GM10266 (cell line): ENCODE measurements at regions not wholly inside any gene's neighbourhood (a gene's known extent, or its start where the extent isn't known, plus 50 kb on each side); places are given as distances from the start of the nearest gene placed in this dataset.

ENCODE experiments used
- DNase-seq: peaks from one replicate; pipeline ENCODE4 v3.0.0; 2012; ENCODE audit errors: extremely low spot score
- TF ChIP-seq, protein P1 (sequence below): IDR thresholded peaks from 2 replicates; pipeline ENCODE4 v1.5.1; 2012; ENCODE audit warnings: mild to moderate bottlenecking, low read depth; ENCODE audit not compliant: control insufficient read depth, insufficient read depth; ENCODE audit errors: missing control alignments

- TF ChIP-seq, protein P1, sequence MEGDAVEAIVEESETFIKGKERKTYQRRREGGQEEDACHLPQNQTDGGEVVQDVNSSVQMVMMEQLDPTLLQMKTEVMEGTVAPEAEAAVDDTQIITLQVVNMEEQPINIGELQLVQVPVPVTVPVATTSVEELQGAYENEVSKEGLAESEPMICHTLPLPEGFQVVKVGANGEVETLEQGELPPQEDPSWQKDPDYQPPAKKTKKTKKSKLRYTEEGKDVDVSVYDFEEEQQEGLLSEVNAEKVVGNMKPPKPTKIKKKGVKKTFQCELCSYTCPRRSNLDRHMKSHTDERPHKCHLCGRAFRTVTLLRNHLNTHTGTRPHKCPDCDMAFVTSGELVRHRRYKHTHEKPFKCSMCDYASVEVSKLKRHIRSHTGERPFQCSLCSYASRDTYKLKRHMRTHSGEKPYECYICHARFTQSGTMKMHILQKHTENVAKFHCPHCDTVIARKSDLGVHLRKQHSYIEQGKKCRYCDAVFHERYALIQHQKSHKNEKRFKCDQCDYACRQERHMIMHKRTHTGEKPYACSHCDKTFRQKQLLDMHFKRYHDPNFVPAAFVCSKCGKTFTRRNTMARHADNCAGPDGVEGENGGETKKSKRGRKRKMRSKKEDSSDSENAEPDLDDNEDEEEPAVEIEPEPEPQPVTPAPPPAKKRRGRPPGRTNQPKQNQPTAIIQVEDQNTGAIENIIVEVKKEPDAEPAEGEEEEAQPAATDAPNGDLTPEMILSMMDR: no peak
- DNase-seq: no peak
Observed at GRCh38 chr3:187983484-187984124, 170.4 kb upstream of the LPP start.

- no peak for DNase-seq
- TF ChIP-seq, protein P1: no peak
Observed at GRCh38 chr3:187985647-187986046, 168.3 kb upstream of the LPP start.

- TF ChIP-seq, protein P1: no peak
- DNase-seq: no peak
Observed at GRCh38 chr3:187986514-187986934, 167.4 kb upstream of the LPP start.

GRCh38 chr3:187987187-187987586, 166.8 kb upstream of the LPP start:
- TF ChIP-seq, protein P1: no peak

GRCh38 chr3:187987924-187988323, 166.0 kb upstream of the LPP start:
- DNase-seq: no peak
- TF ChIP-seq, protein P1: no peak

More at GRCh38 chr3:187987187-187987586, 166.8 kb upstream of the LPP start:
- no peak for DNase-seq

DNA sequence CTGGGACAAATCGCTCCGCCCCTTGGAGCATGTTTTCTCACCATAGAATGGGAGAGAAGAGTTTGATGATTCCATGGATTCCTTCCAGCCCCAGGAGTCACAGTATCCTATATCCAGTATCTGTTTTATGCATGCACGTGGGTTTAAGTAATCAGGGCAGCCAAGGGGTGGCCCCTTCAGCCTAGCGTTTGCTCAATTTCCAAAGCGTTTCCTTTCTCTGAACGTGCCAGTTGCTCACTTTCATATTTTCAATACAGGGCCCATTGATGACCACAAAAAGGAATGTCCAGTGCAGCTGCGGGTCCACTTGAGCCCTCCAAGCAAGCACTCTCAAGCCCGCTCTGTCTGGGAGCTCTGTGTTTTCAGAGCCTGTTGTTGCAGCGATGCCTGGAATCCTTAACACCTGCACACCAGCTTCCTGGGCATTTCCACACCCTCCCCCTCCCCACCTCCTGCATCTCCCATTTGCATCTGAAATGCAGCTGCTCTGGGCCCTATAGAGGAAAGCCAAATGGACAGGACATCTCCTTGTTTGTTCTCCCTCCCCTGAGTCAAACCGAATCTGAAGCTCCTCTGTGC, 164.3 kb upstream of the LPP start:
- TF ChIP-seq, protein P1: no peak
- DNase-seq: no peak

- TF ChIP-seq, protein P1: no peak
- no peak for DNase-seq
Observed at GRCh38 chr3:187992609-187993008, 161.3 kb upstream of the LPP start.
